NT2/D1 (cell line): ENCODE measurements at regions not wholly inside any gene's neighbourhood (a gene's known extent, or its start where the extent isn't known, plus 50 kb on each side); places are given as distances from the start of the nearest gene placed in this dataset.
"Not testable (repeated sequence)": the region's sequence is repeated elsewhere in the genome, so short reads cannot be mapped to it uniquely, and the experiment has no call there.

ENCODE experiments used
- YY1 ChIP-seq: IDR thresholded peaks from 2 replicates; pipeline ENCODE4 v1.6.1; 2011; ENCODE audit not compliant: insufficient read length, insufficient read depth
- ZNF274 ChIP-seq: IDR thresholded peaks from 2 replicates; pipeline ENCODE4 v1.6.1; 2011; ENCODE audit warnings: mild to moderate bottlenecking, low read depth, low read length

DNA sequence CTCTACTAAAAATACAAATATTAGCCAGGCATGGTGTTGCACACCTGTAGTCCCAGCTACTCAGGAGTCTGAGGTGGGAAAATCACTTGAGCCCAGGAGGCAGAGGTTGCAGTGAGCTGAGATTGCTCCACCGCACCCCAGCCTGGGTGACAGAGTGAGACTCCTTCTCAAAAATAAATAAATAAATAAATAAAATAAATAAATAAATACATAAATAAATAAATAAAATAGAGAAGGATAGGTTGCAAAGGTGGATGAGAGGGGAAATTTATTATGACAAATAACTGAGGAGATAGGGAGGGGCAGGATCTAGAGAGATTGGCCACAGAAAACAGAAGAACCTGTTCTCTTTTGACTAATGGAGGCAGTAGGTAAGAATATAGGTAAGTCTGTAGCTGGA, 601.6 kb downstream of the LRRC70 start:
- not testable (repeated sequence) for TF ChIP-seq ZNF274, YY1
